HG02678 (cell line): ENCODE measurements at regions not wholly inside any gene's neighbourhood (a gene's known extent, or its start where the extent isn't known, plus 50 kb on each side); places are given as distances from the start of the nearest gene placed in this dataset.
"Not testable (repeated sequence)": the region's sequence is repeated elsewhere in the genome, so short reads cannot be mapped to it uniquely, and the experiment has no call there.

Experiments used
- ATAC-seq: cut with Tn5 transposase; IDR thresholded peaks from one replicate; pipeline ENCODE4 v1.9.1; 2021; ENCODE audit warnings: mild to moderate bottlenecking, moderate library complexity; ENCODE audit not compliant: unreplicated experiment

GRCh38 chr9:89951675-89952074 is 346.9 kb downstream of the GADD45G start:
- no peak for ATAC-seq

DNA sequence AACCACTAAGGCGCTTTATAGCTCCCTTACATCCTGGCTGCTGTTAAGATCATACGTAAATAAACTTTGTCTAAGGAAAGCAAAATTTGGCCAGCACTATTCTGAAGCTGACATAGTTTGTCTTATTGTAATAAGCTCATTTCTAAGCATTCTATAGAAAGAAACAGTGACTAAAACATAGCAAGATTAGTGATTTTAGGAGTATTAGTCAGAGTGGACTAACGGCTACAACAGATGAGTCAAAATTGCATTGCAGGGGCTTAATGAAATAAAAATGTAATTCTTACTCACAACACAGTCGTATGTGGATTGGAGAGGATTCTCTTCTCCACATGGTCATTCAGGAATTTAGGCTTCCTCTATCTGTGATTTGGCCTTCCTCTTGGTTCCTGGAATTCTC is 347.6 kb downstream of the GADD45G start:
- no peak for ATAC-seq

DNA sequence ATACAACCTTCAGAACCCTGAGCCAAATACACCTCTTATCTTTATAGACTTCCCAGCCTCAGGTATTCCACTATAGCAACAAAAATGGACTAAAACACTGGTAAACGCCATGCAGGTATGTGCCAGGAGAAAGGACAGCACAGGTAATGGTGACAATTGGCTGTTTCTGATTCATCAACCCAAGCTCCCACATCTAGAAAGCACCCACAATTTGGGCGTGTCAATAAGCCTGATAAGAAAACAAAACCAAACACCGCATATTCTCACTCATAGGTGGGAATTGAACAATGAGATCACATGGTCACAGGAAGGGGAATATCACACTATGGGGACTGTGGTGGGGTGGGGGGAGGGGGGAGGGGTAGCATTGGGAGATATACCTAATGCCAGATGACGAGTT is 348.5 kb downstream of the GADD45G start:
- ATAC-seq, result not testable (repeated sequence)

DNA sequence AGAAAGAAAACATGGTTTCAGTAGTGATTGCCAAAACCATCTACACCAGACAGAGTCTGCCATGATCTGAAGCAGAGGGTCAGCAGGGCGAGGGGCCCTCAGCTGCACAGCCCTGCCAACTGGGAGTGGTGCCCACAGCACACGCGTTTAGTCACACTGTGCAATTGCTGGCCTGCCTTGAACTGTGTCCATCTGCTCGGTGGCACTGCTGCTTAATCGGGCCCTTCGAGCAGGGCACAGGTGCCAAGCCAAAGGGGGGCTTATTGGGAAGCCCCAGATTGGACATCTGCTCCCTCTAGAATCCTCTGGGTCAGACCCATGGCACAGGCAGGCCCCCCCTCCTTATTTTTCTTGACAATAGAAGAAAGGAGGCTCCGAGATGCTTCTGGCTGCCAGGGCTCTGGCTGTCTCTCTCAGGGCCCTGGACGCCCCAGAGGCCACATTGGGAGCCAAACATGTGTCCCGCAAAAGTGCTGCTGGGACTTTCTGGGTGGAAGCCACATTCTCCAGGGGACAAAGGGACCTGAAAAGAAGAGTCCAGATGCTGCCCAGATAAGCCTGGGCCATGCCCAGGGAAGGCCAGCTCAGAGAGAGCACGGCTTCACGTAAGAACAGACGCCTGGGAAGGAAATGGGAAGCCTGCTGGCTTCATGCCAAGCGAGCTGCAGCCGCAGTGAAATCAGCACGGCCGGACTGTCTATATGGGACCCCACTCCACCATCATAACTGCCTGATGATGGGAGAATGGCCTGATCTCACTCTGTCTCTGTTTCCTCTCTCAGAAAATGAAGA is 349.2 kb downstream of the GADD45G start:
- no peak for ATAC-seq

DNA sequence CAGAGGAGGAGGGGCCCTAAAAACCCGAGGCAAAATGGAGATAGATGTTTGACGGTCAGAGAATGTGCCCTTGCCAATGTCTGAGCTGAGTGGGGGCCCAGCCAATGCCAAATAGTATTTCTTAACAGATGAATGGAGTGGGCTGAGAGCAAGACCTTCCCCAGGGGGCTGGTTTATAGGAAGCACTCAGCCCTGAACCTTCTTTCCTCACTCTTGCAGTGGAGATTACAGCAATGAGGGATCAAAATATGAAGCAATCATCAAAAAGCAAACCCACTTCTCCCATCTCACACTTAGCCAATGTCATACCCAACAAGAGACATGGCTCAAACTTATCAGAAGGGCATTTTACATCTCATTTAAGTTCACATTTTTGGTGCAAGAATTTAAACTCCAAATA is 350.3 kb downstream of the GADD45G start:
- no peak for ATAC-seq

- ATAC-seq, result no peak
Observed at GRCh38 chr9:89955626-89956025, 350.8 kb downstream of the GADD45G start.

DNA sequence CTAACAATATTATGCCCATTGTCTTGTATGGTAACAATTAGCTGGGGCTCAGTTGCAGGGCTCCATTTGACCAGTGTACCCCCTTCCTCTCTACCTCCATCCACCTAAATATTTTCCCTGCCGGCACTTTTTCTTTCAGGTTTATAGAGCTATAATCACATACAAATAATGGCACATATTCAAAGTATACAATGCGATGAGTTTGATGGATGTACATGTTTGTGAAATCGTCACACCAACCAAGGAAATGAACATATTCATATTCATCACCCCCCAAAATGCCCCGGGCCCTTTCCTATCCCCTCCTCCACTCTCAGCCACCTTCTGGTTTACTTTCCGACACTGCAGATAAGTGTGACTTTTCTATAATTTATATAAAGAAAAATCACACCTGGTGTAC is 351.5 kb downstream of the GADD45G start:
- ATAC-seq, result no peak

DNA sequence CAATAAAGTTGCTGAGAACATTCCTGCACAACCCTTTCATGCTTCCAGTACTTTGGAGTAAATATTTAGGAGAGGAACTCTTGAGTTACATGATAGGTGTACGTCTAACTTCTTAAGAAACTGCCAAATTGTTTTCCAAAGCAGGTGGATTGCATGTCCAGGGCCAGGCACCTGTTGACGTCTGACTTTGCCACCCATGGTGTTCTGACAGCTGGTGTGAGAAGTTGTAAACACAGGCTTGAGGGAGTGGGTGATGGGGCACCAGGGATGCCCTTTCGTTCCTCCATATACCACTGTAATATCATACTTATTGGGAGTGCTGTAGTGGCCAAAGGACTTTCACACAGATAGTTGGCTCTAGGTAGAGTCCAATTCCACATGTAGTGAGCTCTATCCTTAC is 352.1 kb downstream of the GADD45G start:
- no peak for ATAC-seq

- no peak for ATAC-seq
Observed at GRCh38 chr9:89958086-89958485, 353.3 kb downstream of the GADD45G start.

GRCh38 chr9:89961616-89962341 is 357.0 kb downstream of the GADD45G start:
- ATAC-seq, result no peak

GRCh38 chr9:89963280-89963679 is 358.5 kb downstream of the GADD45G start:
- ATAC-seq, result no peak

DNA sequence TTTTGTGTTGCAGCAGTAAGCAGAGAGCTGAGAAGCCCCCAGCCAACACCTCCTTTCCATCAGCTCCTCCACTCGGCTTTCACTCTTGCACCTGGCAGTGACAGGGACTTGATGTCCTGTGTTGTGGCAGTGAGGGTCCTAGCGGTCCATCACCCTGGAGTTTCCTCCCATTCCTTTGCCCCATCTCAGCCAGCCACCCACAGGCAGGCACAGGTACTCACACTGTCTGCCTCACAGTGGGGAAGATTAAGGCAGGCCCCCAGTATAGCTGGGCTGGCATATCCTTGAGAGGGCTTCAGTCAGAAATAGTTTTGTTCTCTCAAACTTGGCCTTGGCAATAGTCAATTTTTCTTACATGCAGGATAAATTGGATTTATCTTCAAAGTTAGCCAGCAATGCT is 362.7 kb downstream of the GADD45G start:
- ATAC-seq, result no peak

DNA sequence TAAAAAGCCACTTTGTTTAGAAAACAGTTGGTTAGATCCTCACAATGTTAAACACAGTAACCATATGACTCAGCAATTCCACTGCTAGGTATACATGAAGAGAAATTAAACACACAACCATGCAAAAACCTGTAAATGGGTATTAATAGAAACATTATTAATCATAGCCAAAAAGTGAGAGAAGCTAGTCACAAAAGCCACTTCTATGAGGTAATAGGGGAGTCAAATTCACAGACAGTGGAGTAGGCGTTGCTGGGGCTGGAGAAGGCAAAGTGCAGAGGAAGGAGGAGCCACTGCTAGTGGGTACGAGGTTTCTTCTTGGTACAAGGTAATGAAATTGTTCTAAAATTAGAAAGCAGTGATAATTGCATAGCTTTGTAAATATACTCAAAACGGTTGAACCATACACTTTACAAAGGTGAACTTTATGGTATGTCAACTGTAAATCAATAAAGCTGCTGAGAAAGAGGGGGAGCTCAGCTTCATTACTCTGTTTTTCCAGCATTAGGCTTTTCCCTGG is 364.4 kb downstream of the GADD45G start:
- no peak for ATAC-seq

- no peak for ATAC-seq
Observed at GRCh38 chr9:89969881-89970639, 365.2 kb downstream of the GADD45G start.

DNA sequence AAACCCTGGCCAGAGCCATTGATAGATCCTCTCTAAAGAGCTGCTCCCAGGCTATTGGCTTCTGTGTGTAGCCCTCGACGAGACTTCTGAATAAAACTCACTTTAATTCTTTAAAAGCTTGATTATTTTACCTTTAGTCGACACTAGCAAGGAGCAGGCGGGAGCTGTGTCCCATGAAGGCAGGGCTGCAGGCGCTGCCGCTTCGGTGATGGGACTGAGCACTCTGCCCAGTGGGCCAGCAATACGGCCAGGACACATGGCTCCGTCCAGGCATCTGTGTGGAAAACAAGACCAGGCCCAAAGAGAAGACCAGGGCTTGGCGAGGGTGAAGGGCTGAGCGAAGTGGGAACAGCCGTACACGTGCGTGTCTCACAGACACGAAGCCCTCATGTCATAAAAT is 365.9 kb downstream of the GADD45G start:
- ATAC-seq, result no peak

DNA sequence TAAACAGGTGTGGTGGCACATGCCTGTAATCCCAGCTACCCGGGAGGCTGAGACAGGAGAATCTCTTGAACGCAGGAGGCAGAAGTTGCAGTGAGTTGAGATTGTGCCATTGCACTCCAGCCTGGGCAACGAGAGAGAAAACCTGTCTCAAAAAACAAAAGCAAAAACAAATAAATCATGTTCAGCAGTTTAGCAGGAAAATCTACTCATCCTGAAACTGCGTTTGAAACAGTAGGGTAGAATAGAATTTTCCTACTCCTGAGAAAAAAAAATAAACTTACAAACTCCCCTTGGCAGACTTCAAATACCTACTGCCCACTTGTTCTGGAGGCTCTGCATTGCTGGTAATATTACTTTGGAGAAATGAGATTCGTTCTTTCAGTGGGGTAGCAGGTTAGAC is 367.7 kb downstream of the GADD45G start:
- ATAC-seq, result no peak

DNA sequence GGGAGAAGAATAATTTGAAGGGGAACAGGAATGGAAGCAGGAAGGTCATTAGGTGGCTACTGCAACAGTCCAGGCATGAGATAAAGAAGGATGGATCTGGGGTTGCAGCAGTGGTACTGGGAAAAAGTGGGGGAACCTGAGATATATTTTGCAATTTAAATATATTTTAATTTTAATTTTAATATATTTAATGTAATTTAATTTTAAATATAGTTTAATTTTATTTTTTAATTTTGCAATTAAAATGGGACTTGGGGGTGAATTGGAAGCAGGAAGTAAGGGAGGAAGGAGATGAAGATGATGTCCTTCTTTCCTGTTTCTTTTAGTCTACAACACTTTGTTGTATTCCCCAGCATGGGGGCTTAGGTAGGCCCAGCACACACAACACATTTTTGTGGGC is 369.8 kb downstream of the GADD45G start:
- ATAC-seq, result no peak

GRCh38 chr9:89975024-89975423 is 370.2 kb downstream of the GADD45G start:
- no peak for ATAC-seq

DNA sequence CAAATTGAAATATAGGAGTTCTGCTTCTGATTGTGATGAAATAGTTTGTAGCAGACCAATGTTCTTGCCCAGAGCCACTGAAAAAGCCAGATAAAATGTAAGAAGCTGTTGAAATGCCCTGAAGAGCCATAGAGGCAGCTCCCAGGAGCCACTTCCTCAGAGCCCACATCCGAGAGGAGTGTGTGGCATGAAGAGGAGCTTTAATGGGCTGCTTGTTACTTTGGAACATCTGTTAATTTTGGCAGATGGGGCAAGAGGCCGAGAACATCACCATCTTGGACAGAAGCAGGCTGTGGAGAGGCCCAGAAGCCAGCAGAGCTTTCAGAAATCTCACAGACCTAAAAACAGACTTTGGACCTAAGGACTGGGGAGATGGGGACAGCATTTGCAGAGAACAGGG is 370.8 kb downstream of the GADD45G start:
- ATAC-seq, result no peak

GRCh38 chr9:89978185-89978584 is 373.4 kb downstream of the GADD45G start:
- no peak for ATAC-seq

GRCh38 chr9:89980600-89980999 is 375.8 kb downstream of the GADD45G start:
- no peak for ATAC-seq
